ENCODE measurements at regions not wholly inside any gene's neighbourhood (a gene's known extent, or its start where the extent isn't known, plus 50 kb on each side); places are given as distances from the start of the nearest gene placed in this dataset.

DNA sequence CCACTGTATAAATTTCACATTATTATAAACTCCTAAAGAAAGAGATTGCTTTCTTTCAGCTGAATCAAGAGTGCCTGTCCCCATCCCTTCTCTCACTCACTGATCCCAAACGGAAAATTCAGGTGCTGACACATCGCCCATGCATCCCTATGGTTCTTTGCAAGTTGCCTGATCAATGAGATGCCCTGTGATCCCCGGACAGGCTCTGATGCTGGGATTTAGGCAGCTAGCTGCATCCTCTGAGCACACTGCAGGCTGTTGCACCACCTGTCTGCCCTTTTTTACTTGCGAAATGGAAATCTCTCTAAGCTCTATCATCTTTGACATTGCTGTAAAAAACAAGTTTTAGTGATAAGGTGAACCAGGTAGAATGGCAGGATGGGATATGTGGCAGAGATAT lies 456.5 kb downstream of the GATA3 start:
- no peaks in the 10 kb centered on the region for H3K4me1 ChIP-seq
- H3K9me3 ChIP-seq: no peaks in the 10 kb centered on the region
- DNase-seq (ENCODE audit: extremely low spot score in 2 of 2): no peak
- TF ChIP-seq POLR2AphosphoS5 (IDR thresholded peaks at IDR 0.05; ENCODE audit: insufficient read depth in 1 of 2, low read depth in 1 of 2) (no peak), POLR2A (IDR thresholded peaks at IDR 0.05) (no peak)
- TF ChIP-seq, protein P1, sequence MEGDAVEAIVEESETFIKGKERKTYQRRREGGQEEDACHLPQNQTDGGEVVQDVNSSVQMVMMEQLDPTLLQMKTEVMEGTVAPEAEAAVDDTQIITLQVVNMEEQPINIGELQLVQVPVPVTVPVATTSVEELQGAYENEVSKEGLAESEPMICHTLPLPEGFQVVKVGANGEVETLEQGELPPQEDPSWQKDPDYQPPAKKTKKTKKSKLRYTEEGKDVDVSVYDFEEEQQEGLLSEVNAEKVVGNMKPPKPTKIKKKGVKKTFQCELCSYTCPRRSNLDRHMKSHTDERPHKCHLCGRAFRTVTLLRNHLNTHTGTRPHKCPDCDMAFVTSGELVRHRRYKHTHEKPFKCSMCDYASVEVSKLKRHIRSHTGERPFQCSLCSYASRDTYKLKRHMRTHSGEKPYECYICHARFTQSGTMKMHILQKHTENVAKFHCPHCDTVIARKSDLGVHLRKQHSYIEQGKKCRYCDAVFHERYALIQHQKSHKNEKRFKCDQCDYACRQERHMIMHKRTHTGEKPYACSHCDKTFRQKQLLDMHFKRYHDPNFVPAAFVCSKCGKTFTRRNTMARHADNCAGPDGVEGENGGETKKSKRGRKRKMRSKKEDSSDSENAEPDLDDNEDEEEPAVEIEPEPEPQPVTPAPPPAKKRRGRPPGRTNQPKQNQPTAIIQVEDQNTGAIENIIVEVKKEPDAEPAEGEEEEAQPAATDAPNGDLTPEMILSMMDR (IDR thresholded peaks at IDR 0.05): no peak
- no peak overlapping the region for H3K4me3 ChIP-seq
- H3K27ac ChIP-seq: no peak overlapping the region
- H3K36me3 ChIP-seq: no peaks in the 10 kb centered on the region
- intact Hi-C loops (cut with DNase I): no loop called here
- no peaks in the 10 kb centered on the region for H3K27me3 ChIP-seq

GRCh38 chr10:8513155-8514147 lies 459.0 kb downstream of the GATA3 start:
- Histone ChIP-seq H3K9me3 (no peaks in the 10 kb centered on the region), H3K36me3 (no peaks in the 10 kb centered on the region), H3K4me3 (no peak overlapping the region), H3K27me3 (no peaks in the 10 kb centered on the region), H3K4me1 (no peaks in the 10 kb centered on the region), H3K27ac (no peak overlapping the region)
- no peak for TF ChIP-seq POLR2AphosphoS5 (IDR thresholded peaks at IDR 0.05; ENCODE audit: insufficient read depth in 1 of 2, low read depth in 1 of 2)
- no peak for DNase-seq (ENCODE audit: extremely low spot score in 2 of 2)
- intact Hi-C loops (cut with DNase I): no loop called here

DNA sequence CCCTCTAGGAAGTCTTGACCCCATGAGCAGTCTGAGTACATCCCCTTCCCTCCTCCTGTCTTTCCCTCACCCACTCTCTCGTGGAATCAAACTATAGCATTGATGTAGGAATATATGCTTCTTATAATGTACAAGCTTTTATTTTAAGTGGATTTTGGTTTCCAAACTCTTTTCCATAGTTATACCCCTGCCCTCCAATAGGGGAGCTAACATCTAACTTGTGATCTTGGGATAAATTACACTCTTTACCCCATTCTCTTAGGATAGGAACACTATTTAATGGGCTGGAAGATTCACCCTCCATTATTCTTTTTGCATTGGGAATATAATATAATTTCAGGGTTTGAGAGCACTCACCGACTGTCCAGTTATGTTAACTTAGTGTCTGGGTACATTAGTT lies 465.9 kb downstream of the GATA3 start:
- no peaks in the 10 kb centered on the region for H3K9me3 ChIP-seq
- H3K36me3 ChIP-seq: no peaks in the 10 kb centered on the region
- no peaks in the 10 kb centered on the region for H3K27me3 ChIP-seq
- TF ChIP-seq POLR2A (IDR thresholded peaks at IDR 0.05): no peak
- TF ChIP-seq POLR2AphosphoS5 (IDR thresholded peaks at IDR 0.05; ENCODE audit: insufficient read depth in 1 of 2, low read depth in 1 of 2): no peak
- TF ChIP-seq, protein P1 (IDR thresholded peaks at IDR 0.05): no peak
- no peak for DNase-seq (ENCODE audit: extremely low spot score in 2 of 2)
- intact Hi-C loops (cut with DNase I): no loop called here
- no peak overlapping the region for H3K27ac ChIP-seq
- H3K4me3 ChIP-seq: no peak overlapping the region
- H3K4me1 ChIP-seq: no peaks in the 10 kb centered on the region

DNA sequence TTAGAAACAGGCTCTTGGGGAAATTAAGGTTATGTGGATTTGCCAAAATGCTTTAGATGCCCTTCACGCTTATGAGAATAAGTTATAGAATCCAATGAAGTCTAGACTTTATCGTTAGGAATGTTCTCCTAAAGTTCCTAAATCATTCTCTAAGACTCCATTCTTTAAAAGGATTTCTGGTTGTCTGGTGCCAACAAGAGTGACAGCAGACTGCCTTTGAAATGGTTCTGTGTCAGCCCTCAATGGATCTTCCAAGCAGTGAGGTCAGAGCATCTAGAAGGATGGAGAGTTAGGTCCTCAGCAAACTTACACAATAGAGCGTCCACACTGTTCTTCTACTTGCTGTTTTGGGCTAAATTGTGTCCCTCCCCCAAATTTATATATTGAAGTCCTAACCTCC lies 473.3 kb downstream of the GATA3 start:
- Histone ChIP-seq H3K36me3 (no peaks in the 10 kb centered on the region), H3K27me3 (no peaks in the 10 kb centered on the region), H3K4me1 (no peaks in the 10 kb centered on the region), H3K27ac (no peak overlapping the region), H3K9me3 (no peaks in the 10 kb centered on the region), H3K4me3 (no peak overlapping the region)
- TF ChIP-seq POLR2AphosphoS5 (IDR thresholded peaks at IDR 0.05; ENCODE audit: insufficient read depth in 1 of 2, low read depth in 1 of 2) (no peak), POLR2A (IDR thresholded peaks at IDR 0.05) (no peak)
- TF ChIP-seq, protein P1 (IDR thresholded peaks at IDR 0.05): no peak
- intact Hi-C loops (cut with DNase I): no loop called here
- DNase-seq (ENCODE audit: extremely low spot score in 2 of 2): no peak

DNA sequence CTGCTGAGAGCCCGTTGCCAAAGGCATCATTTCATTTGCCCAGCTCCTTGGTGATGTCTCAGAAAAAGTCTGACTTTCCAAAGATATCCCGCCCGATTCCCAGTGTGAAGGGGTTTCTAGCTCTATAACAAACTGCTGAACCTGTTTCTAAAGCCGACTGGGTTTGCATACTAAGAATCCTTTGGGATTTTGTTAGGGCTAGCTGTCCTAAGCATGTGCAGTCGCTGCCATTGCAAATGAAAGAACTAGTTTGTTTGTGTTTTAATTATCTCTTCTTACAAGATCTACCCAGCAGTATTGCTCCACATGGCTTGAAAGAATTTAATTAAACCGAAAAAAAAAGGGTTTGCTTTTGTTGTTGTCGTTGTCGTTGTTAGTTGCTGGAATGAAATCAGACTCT lies 476.6 kb downstream of the GATA3 start:
- intact Hi-C loops (cut with DNase I): no loop called here
- H3K4me3 ChIP-seq: no peak overlapping the region
- H3K27me3 ChIP-seq: no peaks in the 10 kb centered on the region
- no peak overlapping the region for H3K27ac ChIP-seq
- TF ChIP-seq POLR2AphosphoS5 (IDR thresholded peaks at IDR 0.05; ENCODE audit: insufficient read depth in 1 of 2, low read depth in 1 of 2) (no peak), POLR2A (IDR thresholded peaks at IDR 0.05) (no peak)
- TF ChIP-seq, protein P1 (IDR thresholded peaks at IDR 0.05): no peak
- DNase-seq (ENCODE audit: extremely low spot score in 2 of 2): no peak
- H3K36me3 ChIP-seq: no peaks in the 10 kb centered on the region
- H3K9me3 ChIP-seq: no peaks in the 10 kb centered on the region
- H3K4me1 ChIP-seq: no peaks in the 10 kb centered on the region
